GM21723 (cell line): ENCODE measurements at regions not wholly inside any gene's neighbourhood (a gene's known extent, or its start where the extent isn't known, plus 50 kb on each side); places are given as distances from the start of the nearest gene placed in this dataset.

Experiments used
- ATAC-seq: cut with Tn5 transposase; IDR thresholded peaks from one replicate; pipeline ENCODE4 v1.9.1; 2021; ENCODE audit warnings: mild to moderate bottlenecking, moderate library complexity; ENCODE audit not compliant: unreplicated experiment

- no peak for ATAC-seq
Observed at GRCh38 chr18:5601188-5601624, 57.4 kb upstream of the EPB41L3 start.

GRCh38 chr18:5600378-5601071 lies 56.7 kb upstream of the EPB41L3 start:
- no peak for ATAC-seq

GRCh38 chr18:5596585-5596984 lies 52.8 kb upstream of the EPB41L3 start:
- no peak for ATAC-seq
